ENCODE measurements at regions not wholly inside any gene's neighbourhood (a gene's known extent, or its start where the extent isn't known, plus 50 kb on each side); places are given as distances from the start of the nearest gene placed in this dataset.
"Not testable (repeated sequence)": the region's sequence is repeated elsewhere in the genome, so short reads cannot be mapped to it uniquely, and the experiment has no call there.

DNA sequence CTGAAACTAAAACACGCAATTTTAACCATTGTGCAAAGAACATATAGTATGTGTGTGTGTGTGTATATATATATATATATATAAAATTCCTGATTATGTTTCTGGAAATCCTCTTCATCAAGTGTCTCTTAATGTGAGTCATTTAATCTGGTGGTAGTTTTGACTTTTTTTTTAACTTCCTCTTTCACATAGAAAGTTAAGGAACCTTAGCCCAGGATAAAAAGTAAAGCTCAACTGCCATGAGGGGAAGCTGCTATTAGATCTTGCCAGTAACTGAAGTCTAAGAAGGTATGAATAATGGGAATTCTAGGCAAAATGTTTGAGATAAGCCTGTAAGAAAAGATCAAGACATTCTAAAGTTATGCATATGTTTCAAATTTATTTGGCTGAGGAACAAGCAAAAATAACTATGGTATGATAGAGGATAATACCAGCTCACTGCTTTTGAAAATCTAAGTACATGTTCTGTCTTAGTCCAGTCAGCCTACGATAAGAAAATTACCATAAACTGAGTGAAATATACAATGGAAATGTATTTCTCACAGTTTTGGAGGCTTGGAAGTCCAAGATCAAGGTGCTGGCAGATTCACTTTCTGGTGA, 757.0 kb downstream of the TRAM1L1 start:
- DNase-seq (ENCODE audit: low read depth in 2 of 2): no peak

DNA sequence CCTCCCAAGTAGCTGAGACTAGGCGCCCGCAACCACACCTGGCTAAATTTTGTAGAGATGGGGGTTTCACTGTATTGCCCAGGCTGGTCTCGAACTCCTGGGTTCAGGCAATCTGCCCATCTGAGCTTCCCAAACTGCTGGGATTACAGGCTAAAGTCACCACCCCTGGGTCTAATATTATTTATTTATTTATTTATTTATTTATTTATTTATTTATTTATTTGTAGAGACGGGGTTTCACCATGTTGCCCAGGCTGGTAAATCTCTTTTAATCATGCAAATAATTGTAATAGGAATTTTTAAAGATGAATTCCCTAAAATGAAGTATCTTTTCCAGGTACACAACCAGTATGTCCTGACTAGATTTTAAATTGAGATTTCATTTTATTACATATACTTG, 761.8 kb downstream of the TRAM1L1 start:
- no peak for DNase-seq (ENCODE audit: low read depth in 2 of 2)

DNA sequence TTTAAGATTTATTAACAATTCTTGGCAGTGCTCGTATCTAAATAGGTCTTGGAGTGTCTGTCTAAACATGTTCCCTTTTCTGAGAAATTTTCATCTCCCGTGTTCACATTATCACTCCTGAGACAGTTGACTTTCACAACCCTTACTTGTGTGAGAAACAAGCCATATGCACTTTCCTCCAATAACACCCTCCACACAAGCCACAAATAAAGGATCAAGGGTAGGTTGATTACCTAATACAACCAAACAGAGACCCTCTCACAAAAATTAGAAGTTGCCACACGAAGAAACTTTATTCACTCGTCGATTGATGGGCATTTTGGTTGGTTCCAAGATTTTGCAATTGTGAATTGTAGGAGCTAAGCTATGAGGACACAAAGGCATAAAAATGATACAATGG, 763.9 kb downstream of the TRAM1L1 start:
- no peak for DNase-seq (ENCODE audit: low read depth in 2 of 2)

DNA sequence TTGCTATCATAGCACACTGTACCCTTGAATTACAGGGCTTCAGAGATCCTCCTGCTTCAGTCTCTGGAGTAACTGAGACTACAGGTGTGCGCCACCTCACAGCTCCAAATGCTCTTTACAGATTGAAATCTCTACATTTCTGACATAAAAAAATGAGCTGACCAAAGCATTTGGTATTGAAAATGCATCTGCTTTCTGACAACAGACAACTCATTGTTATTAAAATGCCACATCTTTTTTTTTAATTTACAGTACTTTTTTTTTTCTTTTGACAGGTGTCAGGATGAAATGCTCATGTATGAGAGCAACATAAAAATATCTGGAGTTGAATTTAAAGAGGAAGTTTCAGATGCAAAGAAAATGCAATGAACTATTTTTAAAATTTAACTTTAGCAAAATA, 764.5 kb downstream of the TRAM1L1 start:
- DNase-seq (ENCODE audit: low read depth in 2 of 2): no peak

DNA sequence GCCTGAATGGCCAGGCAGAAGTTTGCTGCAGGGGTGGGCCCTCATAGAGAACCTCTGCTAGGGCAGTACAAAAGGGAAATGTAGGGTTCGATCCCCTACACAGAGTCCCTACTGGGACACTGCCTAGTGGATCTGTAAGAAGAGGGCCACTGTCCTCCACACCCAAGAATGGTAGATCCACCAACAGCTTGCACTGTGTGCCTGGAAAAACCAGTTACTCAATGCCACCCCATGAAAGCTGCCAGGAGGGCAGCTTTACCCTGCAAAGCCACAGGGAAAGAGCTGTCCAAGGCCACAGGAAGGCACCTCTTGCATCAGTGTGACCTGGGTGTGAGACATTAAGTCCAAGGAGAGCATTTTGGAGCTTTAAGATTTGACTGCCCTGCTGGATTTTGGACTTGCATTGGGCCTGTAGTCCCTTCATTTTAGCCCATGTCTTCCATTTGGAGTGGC, 781.6 kb downstream of the TRAM1L1 start:
- DNase-seq (ENCODE audit: low read depth in 2 of 2): no peak

DNA sequence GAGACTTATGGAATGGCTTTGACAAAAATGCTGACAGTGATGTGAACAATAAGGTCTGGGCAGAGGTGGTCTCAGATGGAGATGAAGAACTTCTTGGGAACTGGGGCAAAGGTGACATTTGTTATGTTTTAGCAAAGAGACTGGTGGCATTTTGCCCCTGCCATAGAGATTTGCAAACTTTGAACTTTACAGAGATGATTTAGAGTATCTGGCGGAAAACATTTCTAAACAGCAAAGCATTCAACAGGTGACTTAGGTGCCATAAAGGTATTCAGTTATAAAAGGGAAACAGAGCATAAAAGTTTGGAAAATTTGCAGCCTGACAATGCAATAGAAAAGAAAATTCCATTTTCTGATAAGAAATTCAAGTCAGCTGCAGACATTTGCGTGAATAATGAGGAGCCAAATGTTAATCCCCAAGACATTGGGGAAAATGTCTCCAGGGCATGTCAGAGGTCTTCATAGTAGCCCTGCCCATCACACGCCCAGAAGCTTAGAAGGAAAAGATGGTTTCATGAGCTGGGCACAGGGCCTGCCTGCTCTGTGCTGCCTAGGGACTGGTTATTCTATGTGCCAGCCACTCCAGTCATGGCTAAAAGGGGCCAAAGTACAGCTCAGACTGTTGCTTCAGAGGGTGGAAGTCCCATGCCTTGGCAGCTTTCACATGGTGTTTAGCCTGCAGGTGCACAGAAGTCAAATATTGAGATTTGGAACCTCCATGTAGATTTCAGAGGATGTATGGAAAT, 782.2 kb downstream of the TRAM1L1 start:
- no peak for DNase-seq (ENCODE audit: low read depth in 2 of 2)

DNA sequence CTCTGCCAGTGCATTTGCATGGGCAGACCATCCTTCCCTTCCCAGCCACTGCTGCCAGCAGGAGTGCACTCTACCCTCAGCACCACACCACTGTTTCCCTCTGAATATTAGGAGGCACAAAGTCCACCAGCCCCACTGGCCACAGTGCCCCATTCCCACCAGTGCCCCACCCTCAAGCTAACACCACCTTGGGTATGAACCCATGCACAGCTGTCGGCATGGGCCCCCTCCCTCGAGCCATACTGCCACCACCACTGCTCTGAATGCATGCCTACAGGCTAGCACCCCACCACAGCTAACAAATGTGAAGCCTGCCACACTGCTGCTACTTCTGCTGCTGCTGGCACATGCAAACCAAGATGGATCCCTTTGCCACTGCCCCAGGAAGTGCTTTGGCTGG, 810.4 kb downstream of the TRAM1L1 start:
- DNase-seq (ENCODE audit: low read depth in 2 of 2): no peak

DNA sequence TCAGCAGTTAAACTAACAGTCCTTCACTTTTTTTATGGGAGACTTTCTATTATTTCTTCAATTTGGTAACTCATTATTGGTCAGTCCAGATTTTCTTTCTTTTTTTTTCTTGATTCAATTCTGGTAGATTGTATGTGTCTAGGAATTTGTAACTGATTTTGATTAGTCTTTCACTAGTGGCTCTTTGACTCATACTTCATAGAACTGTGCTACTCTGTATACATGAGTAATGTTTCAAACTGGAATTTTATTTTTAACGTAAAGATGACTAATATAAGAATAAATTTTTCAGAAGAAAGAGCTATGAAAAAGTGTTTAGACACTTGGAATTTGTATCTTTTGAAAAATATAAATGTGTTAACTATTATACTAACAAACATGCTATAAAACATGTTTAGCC, 813.0 kb downstream of the TRAM1L1 start:
- DNase-seq (ENCODE audit: low read depth in 2 of 2): no peak

DNA sequence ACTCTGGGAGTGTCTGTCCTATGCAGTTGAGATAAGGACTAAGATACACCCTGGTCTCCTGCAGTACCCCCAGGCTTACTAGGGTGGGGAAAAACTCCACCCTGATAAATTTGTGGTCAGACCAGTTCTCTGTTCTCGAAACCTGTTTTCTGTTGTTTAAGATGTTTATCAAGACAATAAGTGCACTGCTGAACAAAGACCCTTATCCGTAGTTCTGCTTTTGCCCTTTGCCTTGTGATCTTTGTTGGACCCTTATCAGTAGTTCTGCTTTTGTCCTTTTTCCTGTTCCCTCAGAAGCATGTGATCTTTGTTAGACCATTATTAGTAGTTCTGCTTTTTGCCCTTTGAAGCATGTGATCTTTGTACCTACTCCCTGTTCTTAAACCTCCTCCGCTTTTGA, 824.4 kb downstream of the TRAM1L1 start:
- not testable (repeated sequence) for DNase-seq (ENCODE audit: low read depth in 2 of 2)

DNA sequence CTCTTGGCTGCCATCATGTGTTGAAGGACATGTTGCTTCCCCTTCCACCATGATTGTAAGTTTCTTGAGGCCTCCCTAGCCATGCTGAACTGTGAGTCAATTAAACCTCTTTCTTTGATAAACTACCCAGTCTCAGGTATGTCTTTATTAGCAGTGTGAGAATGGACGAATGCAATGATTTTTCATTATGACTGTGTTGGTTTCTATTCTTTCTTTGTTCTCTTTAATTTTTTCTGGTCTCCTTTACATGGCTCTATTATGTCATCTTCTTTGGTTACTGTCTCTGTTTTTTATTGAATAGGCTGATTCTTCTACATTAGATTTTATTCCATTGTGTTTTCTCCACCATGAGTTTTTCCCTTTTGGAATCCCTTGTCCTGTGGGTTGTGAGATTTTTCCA, 840.6 kb downstream of the TRAM1L1 start:
- DNase-seq (ENCODE audit: low read depth in 2 of 2): no peak

DNA sequence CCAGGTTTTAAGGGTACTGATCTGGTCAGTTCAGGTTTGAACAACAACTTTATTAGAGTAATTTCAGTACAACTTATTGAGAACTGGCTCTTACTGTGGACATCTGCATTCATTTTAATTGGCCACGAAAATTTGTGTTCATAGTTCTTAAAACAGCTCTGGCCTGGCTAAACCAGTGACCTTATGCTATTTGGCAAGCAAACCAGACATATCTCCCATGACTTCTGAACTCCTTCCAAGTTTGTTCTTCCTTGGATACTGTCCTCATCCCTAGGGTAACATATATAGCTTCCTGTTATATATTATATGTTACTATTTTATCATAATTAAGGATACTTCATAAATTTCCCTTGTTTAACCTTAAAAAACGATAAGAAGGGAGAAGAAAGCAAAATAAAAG, 841.9 kb downstream of the TRAM1L1 start:
- DNase-seq (ENCODE audit: low read depth in 2 of 2): no peak

DNA sequence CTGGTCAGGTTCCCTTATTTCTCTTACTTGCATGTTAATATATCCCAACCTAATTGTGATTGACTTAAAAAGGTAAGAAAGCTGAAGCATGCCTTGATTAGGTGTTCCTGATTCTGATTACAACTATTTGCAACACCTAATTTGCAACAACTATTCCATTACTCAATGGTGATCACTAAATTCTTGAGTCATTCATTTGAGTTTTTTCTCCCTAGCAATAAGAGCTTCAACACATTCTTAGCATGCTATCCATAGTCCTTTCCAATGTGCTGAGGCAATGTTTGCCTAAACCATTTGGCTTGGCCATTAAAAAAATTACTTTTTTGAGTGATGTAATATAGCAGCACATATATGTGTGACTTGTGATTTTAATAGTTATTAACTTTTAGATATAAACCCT, 851.4 kb downstream of the TRAM1L1 start:
- no peak for DNase-seq (ENCODE audit: low read depth in 2 of 2)

DNA sequence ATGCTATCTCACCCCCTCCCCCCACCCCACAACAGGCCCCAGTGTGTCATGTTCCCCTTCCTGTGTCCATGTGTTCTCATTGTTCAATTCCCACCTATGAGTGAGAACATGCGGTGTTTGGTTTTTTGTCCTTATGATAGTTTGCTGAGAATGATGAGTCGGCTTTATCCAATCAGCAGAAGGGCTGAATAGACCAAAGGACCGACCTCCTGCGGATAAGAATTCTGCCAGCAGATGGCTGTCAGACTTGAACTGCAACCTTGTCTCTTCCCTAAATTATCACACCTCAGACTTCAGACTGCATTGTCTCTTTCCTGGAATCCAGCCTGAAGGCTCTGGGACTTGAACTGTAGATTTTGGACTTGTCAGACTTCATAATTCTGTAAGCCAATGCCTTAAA, 853.4 kb downstream of the TRAM1L1 start:
- not testable (repeated sequence) for DNase-seq (ENCODE audit: low read depth in 2 of 2)

DNA sequence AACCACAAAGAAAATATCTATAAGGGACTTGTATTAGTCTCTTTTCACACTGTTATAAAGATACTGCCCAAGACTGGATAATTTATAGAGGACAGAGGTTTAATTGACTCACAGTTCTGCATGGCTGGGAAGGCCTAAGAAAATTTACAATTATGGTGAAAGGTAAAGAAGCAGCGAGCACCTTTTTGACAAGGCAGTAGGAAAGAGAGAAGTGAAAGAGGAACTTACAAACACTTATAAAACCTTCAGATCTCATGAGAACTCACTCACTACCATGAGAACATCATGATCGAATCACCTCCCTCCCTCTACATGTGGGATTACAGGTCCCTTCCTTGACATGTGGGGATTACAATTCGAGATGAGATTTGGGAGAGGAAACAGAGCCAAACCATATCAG, 856.0 kb downstream of the TRAM1L1 start:
- no peak for DNase-seq (ENCODE audit: low read depth in 2 of 2)

DNA sequence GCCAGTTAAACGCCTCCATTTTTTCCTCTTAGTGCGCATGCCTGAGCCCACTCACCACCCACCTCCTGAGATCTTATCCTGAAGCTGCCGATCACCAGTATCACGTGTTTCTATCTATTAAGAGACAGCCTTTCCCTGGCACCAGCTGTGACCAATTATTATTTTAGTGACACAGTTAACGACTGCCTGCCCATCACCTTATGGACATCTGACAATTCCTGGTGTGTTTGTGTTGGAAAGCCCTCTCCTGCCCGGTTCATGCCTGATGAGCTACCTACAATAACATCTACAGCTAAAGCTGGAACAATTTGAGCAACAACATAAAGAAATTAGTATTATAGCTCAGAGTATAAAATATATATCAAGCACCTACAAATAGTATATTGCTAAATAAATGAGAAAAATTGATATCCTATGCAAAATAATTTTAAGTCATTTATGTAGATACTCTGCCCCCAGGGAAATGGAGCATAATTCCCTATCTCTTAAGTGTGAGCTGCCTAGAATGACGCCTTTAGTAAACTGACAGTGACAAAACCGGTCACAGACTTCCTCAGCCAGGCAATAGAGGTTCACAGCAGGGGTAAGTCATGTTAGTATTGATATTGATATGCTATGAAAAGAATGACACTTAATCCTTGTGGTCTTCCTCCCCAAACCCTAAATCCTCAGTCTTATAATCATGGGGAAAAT, 862.2 kb downstream of the TRAM1L1 start:
- DNase-seq (ENCODE audit: low read depth in 2 of 2): no peak

DNA sequence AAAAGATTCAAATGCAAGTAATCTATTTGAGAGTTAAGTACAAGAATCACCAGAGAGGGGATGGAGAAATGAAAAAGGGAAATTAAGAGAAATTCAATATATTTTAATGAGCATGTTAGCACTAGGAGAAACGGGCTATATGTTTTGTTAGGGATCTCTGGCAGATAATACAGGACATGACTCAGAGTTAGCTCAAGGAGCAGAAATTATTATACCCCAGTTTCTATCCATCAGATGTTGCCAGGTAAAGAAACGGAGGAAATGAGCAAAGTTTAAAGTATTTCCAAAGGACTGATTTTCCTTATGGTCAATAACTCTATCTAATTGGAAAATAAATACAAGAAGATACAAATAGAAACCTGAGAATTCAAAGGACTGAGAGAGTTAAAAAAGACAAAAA, 867.6 kb downstream of the TRAM1L1 start:
- DNase-seq (ENCODE audit: low read depth in 2 of 2): no peak

DNA sequence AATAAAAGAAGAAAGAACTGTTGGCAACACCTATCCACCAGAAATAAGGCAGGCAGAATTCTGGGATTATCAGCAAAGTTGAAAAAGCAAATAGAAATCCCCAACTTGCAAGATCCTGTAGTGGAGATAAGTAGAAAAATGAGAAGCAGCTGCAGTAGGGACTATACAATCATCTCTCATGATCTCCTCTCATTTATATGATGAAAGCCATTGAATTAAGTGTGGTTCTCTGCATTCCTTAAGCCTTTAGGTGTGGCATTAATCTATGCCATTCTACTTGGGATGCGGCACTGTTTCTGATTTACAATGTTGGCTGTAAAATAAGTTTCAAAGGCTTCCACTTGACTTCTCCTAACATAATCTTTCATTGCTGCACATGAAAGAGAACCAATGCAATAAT, 869.8 kb downstream of the TRAM1L1 start:
- DNase-seq (ENCODE audit: low read depth in 2 of 2): no peak

DNA sequence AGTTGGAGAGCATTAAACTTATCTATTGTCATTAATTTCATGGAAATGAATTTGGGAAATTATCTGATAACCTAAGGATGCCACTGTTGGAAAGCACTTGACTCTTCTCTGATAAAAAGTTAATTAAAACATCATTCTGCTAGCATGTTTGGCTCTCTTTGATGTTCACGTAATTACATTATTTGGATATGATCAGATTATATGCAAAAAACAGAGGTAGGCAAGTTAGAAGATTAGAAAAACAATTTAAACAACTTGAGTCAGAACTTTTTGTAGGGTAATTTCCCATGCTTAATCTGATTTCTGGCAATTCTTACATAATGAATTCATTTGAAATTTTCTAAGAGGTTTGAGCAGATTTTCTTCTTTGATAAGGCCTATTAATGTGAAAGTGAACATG, 882.9 kb downstream of the TRAM1L1 start:
- no peak for DNase-seq (ENCODE audit: low read depth in 2 of 2)

DNA sequence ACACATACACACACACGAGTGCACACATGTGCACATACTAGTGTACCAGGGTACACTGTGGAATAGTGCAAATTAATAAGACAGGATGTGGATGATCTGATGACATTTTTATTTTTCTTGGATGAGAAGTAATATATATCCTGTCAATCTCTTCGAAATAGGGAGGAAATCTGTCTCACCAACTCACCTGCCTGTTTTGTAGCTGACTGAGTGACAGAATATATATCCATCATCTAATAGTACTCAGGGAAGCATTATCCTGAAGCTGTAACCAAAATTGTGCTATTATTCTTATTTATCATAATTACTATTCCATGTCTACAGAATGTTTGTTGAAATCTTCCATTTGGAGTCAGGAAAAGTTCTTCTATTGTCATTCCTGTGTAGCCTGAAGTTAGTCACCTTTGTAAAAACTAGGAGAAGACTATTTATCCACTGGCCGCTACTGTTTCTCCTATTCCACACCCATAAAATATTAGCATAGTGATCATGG, 888.0 kb downstream of the TRAM1L1 start:
- DNase-seq (ENCODE audit: low read depth in 2 of 2): no peak

DNA sequence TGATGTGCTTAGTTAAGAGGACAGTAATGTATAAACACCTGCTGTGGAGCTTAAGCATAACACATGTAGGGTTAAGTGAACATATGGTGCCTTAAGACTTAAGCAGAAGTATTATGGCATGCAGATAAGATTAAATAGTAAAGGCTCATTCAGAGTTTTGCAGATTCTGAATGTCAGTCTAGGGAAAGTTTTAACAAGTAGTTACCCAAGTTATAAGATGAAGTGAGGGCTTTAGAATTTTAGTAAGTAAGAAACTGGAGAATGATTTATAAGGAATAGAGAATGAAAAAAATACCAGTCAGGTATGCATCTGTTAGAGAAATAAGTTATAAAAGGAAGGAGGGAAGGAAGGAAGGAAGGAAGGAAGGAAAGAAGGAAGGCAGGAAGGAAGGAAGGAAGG, 902.1 kb downstream of the TRAM1L1 start:
- DNase-seq (ENCODE audit: low read depth in 2 of 2): no peak

DNA sequence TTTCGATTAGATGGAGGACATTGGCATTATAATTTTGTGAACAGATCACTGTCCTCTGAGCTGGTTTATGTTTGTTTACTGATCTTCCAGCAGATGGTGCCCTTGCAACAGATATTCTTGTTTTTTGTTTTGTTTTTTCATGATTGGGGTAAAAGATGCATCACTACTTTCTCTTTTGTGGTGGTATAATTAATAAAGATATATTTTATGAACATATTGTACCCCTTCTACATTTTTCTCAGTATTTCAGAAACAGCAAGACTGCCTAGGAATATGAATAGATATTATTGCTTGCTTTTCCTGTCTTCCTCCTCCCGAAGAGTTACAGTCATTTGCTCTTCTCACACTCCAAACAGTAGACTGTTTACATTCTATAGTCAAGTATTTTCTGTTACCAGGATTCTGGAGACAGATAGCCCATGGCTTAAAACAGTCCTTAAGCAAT, 905.2 kb downstream of the TRAM1L1 start:
- DNase-seq (ENCODE audit: low read depth in 2 of 2): no peak

DNA sequence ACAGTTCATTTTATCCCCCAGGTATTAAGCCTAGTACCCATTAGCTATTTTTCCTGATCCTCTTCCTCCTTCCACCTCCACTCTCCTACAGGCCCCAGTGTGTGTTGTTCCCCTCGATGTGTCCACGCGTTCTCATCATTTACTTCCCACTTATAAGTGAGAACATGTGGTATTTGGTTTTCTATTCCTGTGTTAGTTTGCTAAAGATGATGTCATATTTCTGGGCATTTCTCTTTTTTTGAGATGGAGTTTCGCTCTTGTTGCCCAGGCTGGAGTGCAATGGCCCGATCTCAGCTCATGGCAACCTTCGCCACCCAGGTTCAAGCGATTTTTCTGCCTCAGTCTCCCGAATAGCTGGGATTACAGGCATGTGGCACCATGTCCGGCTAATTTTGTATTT, 934.0 kb downstream of the TRAM1L1 start:
- DNase-seq (ENCODE audit: low read depth in 2 of 2): not testable (repeated sequence)

DNA sequence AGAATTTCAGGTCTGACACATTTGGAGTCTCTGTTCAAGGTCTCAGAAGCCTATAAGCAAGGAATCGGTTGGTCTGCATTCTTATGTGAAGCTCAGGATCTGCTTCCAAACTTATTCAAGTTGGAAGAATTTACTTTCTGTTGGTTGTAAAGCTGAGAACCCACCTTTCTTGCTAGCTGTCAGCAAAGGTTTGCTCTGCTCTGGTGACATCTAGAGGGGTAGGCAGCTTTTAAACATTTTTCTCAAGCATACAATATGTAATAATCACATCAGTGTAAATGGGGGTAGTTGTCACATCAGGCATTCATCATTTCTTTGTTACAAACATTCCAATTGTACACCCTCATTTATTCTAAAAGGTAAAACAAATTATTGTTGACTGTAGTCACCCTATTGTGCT, 935.2 kb downstream of the TRAM1L1 start:
- no peak for DNase-seq (ENCODE audit: low read depth in 2 of 2)

All from fibroblast of skin of left biceps (primary cell).